ENCODE measurements at regions not wholly inside any gene's neighbourhood (a gene's known extent, or its start where the extent isn't known, plus 50 kb on each side); places are given as distances from the start of the nearest gene placed in this dataset.

GRCh38 chr14:105855246-105855892 is 329.0 kb downstream of the TMEM121 start:
- in situ Hi-C loops (cut with HindIII; ENCODE audit: extremely low pct_ligation_motif_present, low pct_unique_long_range_greater_than_20kb) = no loop called here
- H3K36me3 ChIP-seq (replicated peaks in 1 of 2; ENCODE audit: control insufficient read depth in 1 of 2, insufficient read depth in 2 of 2, low read length in 2 of 2) = no peaks in the 10 kb centered on the region
- WGBS (ENCODE audit: low lambda C conversion rate) = no CpG with 5 or more reads among the region's 35 CpGs

More at GRCh38 chr14:105855246-105855892, 329.0 kb downstream of the TMEM121 start:
- POLR2A ChIA-PET = no interaction called here
- Histone ChIP-seq H2AFZ (ENCODE audit: low read length) (no peak overlapping the region), H4K20me1 (ENCODE audit: insufficient read depth, low read length) (no peaks in the 10 kb centered on the region), H3K9me3 (ENCODE audit: low read length) (no peaks in the 10 kb centered on the region), H3K4me2 (ENCODE audit: low read depth, low read length) (no peak overlapping the region), H3K27ac (ENCODE audit: extremely low read length, insufficient read depth, low read length) (no peak overlapping the region), H3K27me3 (ENCODE audit: control insufficient read depth in 1 of 2, insufficient read depth in 2 of 2, low read length in 2 of 2) (peaks cover 11 to 29% of the 10 kb centered on the region in 2 experiments; a peak in 4 of 5 replicates), H3K79me2 (ENCODE audit: insufficient read depth, low read length) (no peaks in the 10 kb centered on the region), H3K4me3 (replicated peaks in 1 of 3; ENCODE audit: insufficient read depth in 1 of 3, low read depth in 2 of 3, low read length in 3 of 3) (no peak overlapping the region), H3K9ac (ENCODE audit: insufficient read depth, low read depth, low read length) (no peak overlapping the region), H3K4me1 (ENCODE audit: insufficient read depth, low read length) (no peaks in the 10 kb centered on the region)
- intact Hi-C loops (cut with micrococcal nuclease; ENCODE audit: unreplicated experiment) = no loop called here
- CTCF ChIA-PET (ENCODE audit: low intra/inter-chr PET ratio, low total read pairs) = no interaction called here
- DNase-seq (ENCODE audit: low spot score) (no peak), FAIRE-seq (no peak), ATAC-seq (no peak)
- TF ChIP-seq NR2F6 (IDR thresholded peaks at IDR 0.05) (no peak), NR2F6 (CRISPR knock-in tag; IDR thresholded peaks at IDR 0.05) (no peak), ERF (CRISPR knock-in tag; IDR thresholded peaks at IDR 0.05) (no peak), ATF2 (CRISPR knock-in tag; IDR thresholded peaks at IDR 0.05) (no peak), ZNF709 (CRISPR knock-in tag; IDR thresholded peaks at IDR 0.05) (no peak), CBX1 (IDR thresholded peaks at IDR 0.05; ENCODE audit: low read depth) (no peak), SAP130 (CRISPR knock-in tag; IDR thresholded peaks at IDR 0.05; ENCODE audit: low read depth) (no peak), GLI4 (CRISPR knock-in tag; IDR thresholded peaks at IDR 0.05; ENCODE audit: borderline replicate concordance) (no peak), ZBTB46 (CRISPR knock-in tag; IDR thresholded peaks at IDR 0.05; ENCODE audit: borderline replicate concordance) (no peak)
- no TSS peak for BruUV-seq (replicated peaks)

Measured in HepG2 (cell line).